ENCODE measurements at regions not wholly inside any gene's neighbourhood (a gene's known extent, or its start where the extent isn't known, plus 50 kb on each side); places are given as distances from the start of the nearest gene placed in this dataset.
"Not testable (repeated sequence)": the region's sequence is repeated elsewhere in the genome, so short reads cannot be mapped to it uniquely, and the experiment has no call there.

GRCh38 chr3:6039971-6040370 lies 820.9 kb upstream of the GRM7 start:
- DNase-seq, result no peak
- Histone ChIP-seq H3K4me1 (no peaks in the 10 kb centered on the region), H3K36me3 (no peaks in the 10 kb centered on the region), H3K9me3 (no peaks in the 10 kb centered on the region), H3K4me3 (ENCODE audit: low read depth, low read length) (no peak overlapping the region), H3K27me3 (no peaks in the 10 kb centered on the region)
- no peak for TF ChIP-seq CTCF (IDR thresholded peaks at IDR 0.05; ENCODE audit: low read depth, low read length)

GRCh38 chr3:6041894-6042293 lies 819.0 kb upstream of the GRM7 start:
- Histone ChIP-seq H3K4me3 (ENCODE audit: low read depth, low read length) (no peak overlapping the region), H3K4me1 (no peaks in the 10 kb centered on the region), H3K27me3 (no peaks in the 10 kb centered on the region), H3K9me3 (no peaks in the 10 kb centered on the region), H3K36me3 (no peaks in the 10 kb centered on the region)
- no peak for TF ChIP-seq CTCF (IDR thresholded peaks at IDR 0.05; ENCODE audit: low read depth, low read length)
- DNase-seq, result no peak

GRCh38 chr3:6047016-6047415 lies 813.9 kb upstream of the GRM7 start:
- H3K9me3 ChIP-seq, result no peaks in the 10 kb centered on the region
- no peaks in the 10 kb centered on the region for H3K36me3 ChIP-seq
- no peak for DNase-seq
- TF ChIP-seq CTCF (IDR thresholded peaks at IDR 0.05; ENCODE audit: low read depth, low read length), result no peak
- no peaks in the 10 kb centered on the region for H3K4me1 ChIP-seq
- H3K27me3 ChIP-seq, result no peaks in the 10 kb centered on the region
- no peak overlapping the region for H3K4me3 ChIP-seq (ENCODE audit: low read depth, low read length)

- Histone ChIP-seq H3K36me3 (no peaks in the 10 kb centered on the region), H3K9me3 (no peaks in the 10 kb centered on the region), H3K4me3 (ENCODE audit: low read depth, low read length) (no peak overlapping the region), H3K4me1 (no peaks in the 10 kb centered on the region), H3K27me3 (no peaks in the 10 kb centered on the region)
- TF ChIP-seq CTCF (IDR thresholded peaks at IDR 0.05; ENCODE audit: low read depth, low read length), result no peak
- DNase-seq, result no peak
Measured at GRCh38 chr3:6060251-6060650, 800.7 kb upstream of the GRM7 start.

GRCh38 chr3:6062261-6063187 lies 798.4 kb upstream of the GRM7 start:
- H3K36me3 ChIP-seq, result no peaks in the 10 kb centered on the region
- H3K27me3 ChIP-seq, result no peaks in the 10 kb centered on the region
- no peaks in the 10 kb centered on the region for H3K4me1 ChIP-seq
- H3K4me3 ChIP-seq (ENCODE audit: low read depth, low read length), result no peak overlapping the region
- no peak for TF ChIP-seq CTCF (IDR thresholded peaks at IDR 0.05; ENCODE audit: low read depth, low read length)
- no peak for DNase-seq
- H3K9me3 ChIP-seq, result no peaks in the 10 kb centered on the region

- no peak for TF ChIP-seq CTCF (IDR thresholded peaks at IDR 0.05; ENCODE audit: low read depth, low read length)
- Histone ChIP-seq H3K4me3 (ENCODE audit: low read depth, low read length) (no peak overlapping the region), H3K36me3 (no peaks in the 10 kb centered on the region), H3K9me3 (no peaks in the 10 kb centered on the region), H3K4me1 (no peaks in the 10 kb centered on the region), H3K27me3 (no peaks in the 10 kb centered on the region)
- no peak for DNase-seq
Measured at GRCh38 chr3:6066397-6066796, 794.5 kb upstream of the GRM7 start.

- H3K27me3 ChIP-seq; H3K4me1 ChIP-seq; H3K9me3 ChIP-seq; H3K4me3 ChIP-seq (ENCODE audit: low read depth, low read length); DNase-seq; H3K36me3 ChIP-seq: not testable (repeated sequence)
Measured at GRCh38 chr3:6066868-6067578, 793.9 kb upstream of the GRM7 start.
